ENCODE measurements at regions not wholly inside any gene's neighbourhood (a gene's known extent, or its start where the extent isn't known, plus 50 kb on each side); places are given as distances from the start of the nearest gene placed in this dataset.

DNA sequence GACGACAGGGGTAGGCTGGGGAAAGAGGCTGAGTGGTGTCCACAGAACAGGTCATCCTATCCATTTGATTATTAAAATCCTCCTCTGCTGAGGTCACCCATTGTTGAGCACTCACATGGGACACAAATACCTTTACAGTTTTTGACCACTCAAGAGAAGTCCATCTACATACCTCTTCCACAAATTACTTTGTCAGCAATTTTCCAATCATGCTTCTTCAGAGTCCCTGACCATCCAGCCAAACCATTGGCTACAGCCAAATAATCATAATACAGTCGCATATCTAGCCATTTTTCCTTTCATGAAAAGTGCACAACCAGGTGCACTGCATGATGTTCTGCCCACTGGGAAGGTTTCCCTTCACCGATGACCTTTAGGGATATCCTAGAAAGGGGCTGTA is 407.4 kb downstream of the TEX13C start:
- no peak for ATAC-seq (ENCODE audit: low read depth in 2 of 2)
- no peaks in the 10 kb centered on the region for H3K36me3 Mint-ChIP-seq
- H3K27me3 Mint-ChIP-seq, result no peaks in the 10 kb centered on the region
- H3K27ac Mint-ChIP-seq, result no peak overlapping the region
- no peaks in the 10 kb centered on the region for H3K4me1 Mint-ChIP-seq
- no peak overlapping the region for H3K4me3 Mint-ChIP-seq
- peaks cover 0 to 6% (median 1%) of the 10 kb centered on the region in 7 donors for H3K9me3 Mint-ChIP-seq
- no peak for DNase-seq

GRCh38 chrX:125736008-125736729 is 416.5 kb downstream of the TEX13C start:
- Mint-ChIP-seq H3K4me3 (no peak overlapping the region), H3K27me3 (no peaks in the 10 kb centered on the region), H3K27ac (peak overlapping the region in 2 of 6 donors; percentile 39 to 82), H3K36me3 (no peaks in the 10 kb centered on the region), H3K9me3 (peaks cover 0 to 18% (median 12%) of the 10 kb centered on the region in 7 donors), H3K4me1 (no peaks in the 10 kb centered on the region)
- no peak for DNase-seq
- no peak for ATAC-seq (ENCODE audit: low read depth in 2 of 2)

DNA sequence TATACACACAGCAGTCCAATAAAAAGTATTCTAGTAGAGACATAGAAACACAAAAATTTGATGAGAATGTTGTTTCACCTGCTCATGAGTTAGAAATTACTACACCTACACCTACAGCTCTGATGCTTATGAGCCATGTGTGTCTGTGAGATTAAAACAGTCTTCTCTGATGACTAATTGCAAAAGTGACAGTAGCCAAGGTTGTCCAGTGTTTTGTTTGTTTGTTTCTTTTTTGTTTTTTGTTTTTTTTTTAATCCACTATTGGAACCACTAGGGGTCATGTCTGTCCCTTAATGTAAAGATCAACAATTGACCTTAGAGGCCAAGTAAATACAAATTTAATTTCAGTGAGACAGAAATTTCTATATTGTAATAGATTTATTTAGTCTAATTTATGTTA is 423.1 kb downstream of the TEX13C start:
- H3K9me3 Mint-ChIP-seq, result no peaks in the 10 kb centered on the region
- ATAC-seq (ENCODE audit: low read depth in 2 of 2) (no peak), DNase-seq (no peak)
- no peaks in the 10 kb centered on the region for H3K4me1 Mint-ChIP-seq
- H3K27ac Mint-ChIP-seq, result no peak overlapping the region
- H3K4me3 Mint-ChIP-seq, result no peak overlapping the region
- H3K27me3 Mint-ChIP-seq, result no peaks in the 10 kb centered on the region
- no peaks in the 10 kb centered on the region for H3K36me3 Mint-ChIP-seq

GRCh38 chrX:125744914-125745313 is 421.2 kb downstream of the DCAF12L2 start:
- DNase-seq (no peak), ATAC-seq (ENCODE audit: low read depth in 2 of 2) (no peak)
- Mint-ChIP-seq H3K36me3 (no peaks in the 10 kb centered on the region), H3K9me3 (no peaks in the 10 kb centered on the region), H3K4me1 (no peaks in the 10 kb centered on the region), H3K27ac (no peak overlapping the region), H3K4me3 (no peak overlapping the region), H3K27me3 (no peaks in the 10 kb centered on the region)

GRCh38 chrX:125757794-125758564 is 408.1 kb downstream of the DCAF12L2 start:
- H3K27ac Mint-ChIP-seq, result no peak overlapping the region
- H3K9me3 Mint-ChIP-seq, result peaks cover 4 to 31% (median 7%) of the 10 kb centered on the region in 7 donors
- no peak for DNase-seq
- H3K27me3 Mint-ChIP-seq, result no peaks in the 10 kb centered on the region
- no peak for ATAC-seq (ENCODE audit: low read depth in 2 of 2)
- no peaks in the 10 kb centered on the region for H3K4me1 Mint-ChIP-seq
- H3K4me3 Mint-ChIP-seq, result no peak overlapping the region
- no peaks in the 10 kb centered on the region for H3K36me3 Mint-ChIP-seq

DNA sequence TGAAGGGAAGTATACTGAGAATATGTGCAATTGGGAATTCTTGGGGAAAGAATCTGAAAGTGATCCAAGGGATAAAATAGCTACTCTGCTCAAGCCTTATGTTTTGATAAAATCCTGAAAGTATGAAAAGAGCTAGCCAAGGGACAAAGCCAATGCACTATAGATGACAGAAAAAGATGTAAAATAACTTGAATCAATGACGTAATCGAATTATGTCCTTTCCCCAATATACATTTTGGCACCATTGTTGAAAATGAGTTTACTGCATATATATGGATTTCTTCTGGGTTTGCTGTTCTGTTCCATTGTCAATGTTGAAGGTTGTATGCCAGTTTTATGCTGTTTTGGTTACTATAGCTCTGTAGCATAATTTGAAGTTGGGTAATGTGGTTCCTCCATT is 407.3 kb downstream of the DCAF12L2 start:
- no peak for ATAC-seq (ENCODE audit: low read depth in 2 of 2)
- Mint-ChIP-seq H3K4me1 (no peaks in the 10 kb centered on the region), H3K27ac (no peak overlapping the region), H3K9me3 (peaks cover 0 to 39% (median 12%) of the 10 kb centered on the region in 7 donors), H3K36me3 (no peaks in the 10 kb centered on the region), H3K27me3 (no peaks in the 10 kb centered on the region), H3K4me3 (no peak overlapping the region)
- no peak for DNase-seq

GRCh38 chrX:125762954-125763353 is 403.1 kb downstream of the DCAF12L2 start:
- Mint-ChIP-seq H3K4me3 (no peak overlapping the region), H3K9me3 (peaks cover 8 to 55% (median 14%) of the 10 kb centered on the region in 7 donors), H3K27ac (no peak overlapping the region), H3K27me3 (no peaks in the 10 kb centered on the region), H3K4me1 (no peaks in the 10 kb centered on the region), H3K36me3 (peaks cover 0 to 4% of the 10 kb centered on the region in 2 donors)
- DNase-seq, result no peak
- ATAC-seq (ENCODE audit: low read depth in 2 of 2), result no peak

DNA sequence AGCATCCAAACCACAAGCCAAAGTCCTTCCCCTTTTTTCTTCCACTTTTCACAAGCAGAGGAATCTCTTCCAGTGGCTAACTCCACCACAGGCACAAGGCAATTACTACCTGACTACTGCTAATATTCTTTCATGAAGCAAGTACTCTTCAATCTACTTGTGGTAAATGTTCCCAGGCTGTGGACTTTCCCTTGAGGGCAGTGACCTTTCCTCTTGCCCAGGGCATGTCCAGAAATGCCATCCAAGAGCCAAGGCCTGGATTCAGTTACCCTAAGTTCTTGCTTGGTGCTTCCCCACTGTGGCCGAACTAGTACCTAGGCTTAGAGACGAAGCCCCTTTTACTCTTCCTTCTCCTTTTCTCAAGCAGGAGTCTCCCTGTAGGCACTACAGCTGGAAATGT is 400.7 kb downstream of the DCAF12L2 start:
- Mint-ChIP-seq H3K27me3 (no peaks in the 10 kb centered on the region), H3K36me3 (peaks cover 0 to 4% of the 10 kb centered on the region in 2 donors), H3K4me3 (no peak overlapping the region), H3K4me1 (no peaks in the 10 kb centered on the region), H3K27ac (peak overlapping the region in 2 of 6 donors; percentile 7 to 28), H3K9me3 (peaks cover 8 to 50% (median 14%) of the 10 kb centered on the region in 7 donors)
- no peak for DNase-seq
- no peak for ATAC-seq (ENCODE audit: low read depth in 2 of 2)

DNA sequence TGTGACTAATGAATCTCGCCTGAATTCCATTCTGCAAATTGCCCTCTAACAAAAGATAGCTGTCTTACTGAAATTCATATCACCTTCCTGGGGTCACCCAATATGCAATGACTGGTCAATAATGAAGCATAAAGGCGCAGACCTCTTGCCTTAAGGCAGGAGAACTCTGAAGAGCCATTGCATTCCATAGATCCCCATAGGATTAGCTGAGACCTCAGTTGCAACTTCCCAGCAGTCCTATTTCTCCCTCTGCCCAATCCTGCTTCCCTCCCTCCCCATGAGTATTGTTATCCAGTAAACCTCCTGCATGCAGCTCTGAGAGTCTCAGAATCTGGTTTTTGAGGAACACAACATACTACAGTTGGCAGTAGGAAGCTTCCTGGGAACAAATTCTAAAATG is 396.5 kb downstream of the DCAF12L2 start:
- H3K27ac Mint-ChIP-seq, result no peak overlapping the region
- H3K27me3 Mint-ChIP-seq, result no peaks in the 10 kb centered on the region
- no peaks in the 10 kb centered on the region for H3K4me1 Mint-ChIP-seq
- H3K36me3 Mint-ChIP-seq, result no peaks in the 10 kb centered on the region
- ATAC-seq (ENCODE audit: low read depth in 2 of 2) (no peak), DNase-seq (no peak)
- no peak overlapping the region for H3K4me3 Mint-ChIP-seq
- peaks cover 0 to 9% (median 7%) of the 10 kb centered on the region in 7 donors for H3K9me3 Mint-ChIP-seq

DNA sequence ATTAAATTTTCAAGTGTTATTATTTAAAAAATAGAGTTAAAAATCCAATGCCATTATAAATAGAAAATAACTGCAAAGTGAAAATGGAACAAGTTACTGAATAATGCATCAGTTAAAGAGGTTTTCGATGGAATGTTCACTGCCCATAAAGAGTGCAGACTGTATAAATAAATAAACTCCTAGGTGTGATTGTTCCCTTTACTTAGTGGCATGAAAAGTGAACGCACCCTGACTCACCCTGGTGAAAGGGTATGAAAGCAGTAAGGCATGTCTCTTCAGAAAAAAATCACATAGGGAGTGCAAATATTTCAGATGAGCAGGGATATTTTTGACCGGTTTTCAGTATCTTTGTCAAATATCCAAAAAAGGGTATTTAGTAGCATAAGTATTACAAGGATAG is 387.8 kb downstream of the DCAF12L2 start:
- no peaks in the 10 kb centered on the region for H3K27me3 Mint-ChIP-seq
- ATAC-seq (ENCODE audit: low read depth in 2 of 2) (no peak), DNase-seq (no peak)
- H3K36me3 Mint-ChIP-seq, result no peaks in the 10 kb centered on the region
- no peak overlapping the region for H3K4me3 Mint-ChIP-seq
- H3K9me3 Mint-ChIP-seq, result peaks cover 0 to 6% (median 0%) of the 10 kb centered on the region in 7 donors
- no peak overlapping the region for H3K27ac Mint-ChIP-seq
- no peaks in the 10 kb centered on the region for H3K4me1 Mint-ChIP-seq

DNA sequence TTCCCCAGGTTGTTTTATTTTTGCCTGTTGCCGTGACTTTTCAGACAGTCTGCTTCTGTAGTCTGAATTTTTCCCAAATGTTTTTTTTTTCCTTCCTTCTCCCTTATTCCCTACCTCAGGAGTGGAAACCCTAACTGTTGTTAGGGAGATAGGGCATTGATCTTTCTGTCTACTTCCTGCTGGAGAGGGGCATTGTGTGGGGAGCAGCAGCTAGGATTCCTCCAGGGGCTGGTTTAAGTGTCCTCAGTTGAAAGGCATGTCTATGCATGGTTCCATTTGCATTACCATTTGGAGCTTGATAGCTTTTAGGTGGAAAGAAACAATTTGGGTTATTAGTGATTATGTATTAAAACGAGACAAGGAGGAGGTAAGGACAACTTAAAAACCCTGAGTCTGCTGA is 383.9 kb downstream of the DCAF12L2 start:
- no peak for ATAC-seq (ENCODE audit: low read depth in 2 of 2)
- DNase-seq, result no peak
- Mint-ChIP-seq H3K4me1 (no peaks in the 10 kb centered on the region), H3K27ac (no peak overlapping the region), H3K9me3 (no peaks in the 10 kb centered on the region), H3K4me3 (no peak overlapping the region), H3K27me3 (no peaks in the 10 kb centered on the region), H3K36me3 (no peaks in the 10 kb centered on the region)

GRCh38 chrX:125786316-125786715 is 379.8 kb downstream of the DCAF12L2 start:
- Mint-ChIP-seq H3K4me3 (no peak overlapping the region), H3K4me1 (no peaks in the 10 kb centered on the region), H3K27me3 (no peaks in the 10 kb centered on the region), H3K9me3 (peaks cover 0 to 3% (median 0%) of the 10 kb centered on the region in 7 donors), H3K27ac (no peak overlapping the region), H3K36me3 (no peaks in the 10 kb centered on the region)
- no peak for ATAC-seq (ENCODE audit: low read depth in 2 of 2)
- DNase-seq, result no peak

- Mint-ChIP-seq H3K27ac (no peak overlapping the region), H3K4me1 (no peaks in the 10 kb centered on the region), H3K27me3 (no peaks in the 10 kb centered on the region), H3K4me3 (no peak overlapping the region), H3K9me3 (peaks cover 0 to 6% (median 3%) of the 10 kb centered on the region in 7 donors), H3K36me3 (no peaks in the 10 kb centered on the region)
- DNase-seq (no peak), ATAC-seq (ENCODE audit: low read depth in 2 of 2) (no peak)
Measured at GRCh38 chrX:125791787-125792186, 374.3 kb downstream of the DCAF12L2 start.

DNA sequence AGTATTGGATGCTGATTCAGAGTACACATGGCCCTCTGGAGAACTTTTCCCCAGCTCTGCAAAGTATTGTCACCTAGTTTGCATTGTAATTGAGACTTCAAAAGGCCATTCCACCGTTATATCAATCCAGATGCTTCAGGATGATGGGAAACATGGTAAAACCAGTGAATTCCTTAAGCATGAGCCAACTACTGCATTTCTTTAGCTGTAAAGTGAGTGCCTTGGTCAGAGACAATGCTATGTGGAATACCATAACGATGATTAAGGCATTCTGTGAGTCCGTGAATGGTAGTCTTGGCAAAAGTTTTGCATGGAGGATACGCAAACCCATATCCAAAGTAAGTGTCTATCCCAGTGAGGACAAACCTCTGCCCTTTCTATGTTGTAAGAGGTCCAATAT is 355.2 kb downstream of the DCAF12L2 start:
- Mint-ChIP-seq H3K27ac (no peak overlapping the region), H3K36me3 (no peaks in the 10 kb centered on the region), H3K4me3 (no peak overlapping the region), H3K4me1 (no peaks in the 10 kb centered on the region), H3K9me3 (peaks cover 0 to 9% (median 3%) of the 10 kb centered on the region in 7 donors), H3K27me3 (no peaks in the 10 kb centered on the region)
- DNase-seq (no peak), ATAC-seq (ENCODE audit: low read depth in 2 of 2) (no peak)

All from naive B cell (primary cell).